HL-60 (cell line): ENCODE measurements at regions not wholly inside any gene's neighbourhood (a gene's known extent, or its start where the extent isn't known, plus 50 kb on each side); places are given as distances from the start of the nearest gene placed in this dataset.

Source experiments
- DNase-seq, 2 experiments: peaks; one replicate each; pipeline ENCODE4 v3.0.0-alpha.2; 2010 to 2020; ENCODE audit warnings: low read depth in 1 of 2, low spot score in 1 of 2
- H3K27ac ChIP-seq: fragments of 250-450 bp; sonication (Bioruptor Pico); replicated peaks from 2 replicates; pipeline ENCODE4 v1.5.1; 2020; ENCODE audit warnings: mild to moderate bottlenecking, moderate library complexity
- H3K27me3 ChIP-seq: fragments of 250-450 bp; sonication (Bioruptor Pico); 2 replicates; pipeline ENCODE4 v1.5.1; 2021; ENCODE audit warnings: mild to moderate bottlenecking, moderate library complexity; ENCODE audit not compliant: insufficient read depth, poor library complexity, severe bottlenecking
- H3K4me3 ChIP-seq: replicated peaks from 2 replicates; pipeline ENCODE4 v1.5.1; 2011; ENCODE audit warnings: mild to moderate bottlenecking, control low read depth, low read length; ENCODE audit not compliant: insufficient read depth
- GABPA ChIP-seq: IDR thresholded peaks from 2 replicates; pipeline ENCODE4 v1.6.1; 2012; ENCODE audit warnings: low read depth
- POLR2AphosphoS5 ChIP-seq: IDR thresholded peaks from 2 replicates; pipeline ENCODE4 v1.6.1; 2012; ENCODE audit warnings: low read depth
- SPI1 ChIP-seq: IDR thresholded peaks from 2 replicates; pipeline ENCODE4 v1.6.1; 2012; ENCODE audit warnings: low read depth, mild to moderate bottlenecking, borderline replicate concordance
- TF ChIP-seq, protein P1 (sequence below): IDR thresholded peaks from 2 replicates; pipeline ENCODE4 v1.6.1; 2012; ENCODE audit warnings: low read depth; ENCODE audit not compliant: insufficient replicate concordance
- TF ChIP-seq, protein P2 (sequence below): IDR thresholded peaks from one replicate; pipeline ENCODE4 v1.5.1; 2011; ENCODE audit warnings: low read length, control low read depth, inconsistent platforms; ENCODE audit not compliant: insufficient read depth

DNA sequence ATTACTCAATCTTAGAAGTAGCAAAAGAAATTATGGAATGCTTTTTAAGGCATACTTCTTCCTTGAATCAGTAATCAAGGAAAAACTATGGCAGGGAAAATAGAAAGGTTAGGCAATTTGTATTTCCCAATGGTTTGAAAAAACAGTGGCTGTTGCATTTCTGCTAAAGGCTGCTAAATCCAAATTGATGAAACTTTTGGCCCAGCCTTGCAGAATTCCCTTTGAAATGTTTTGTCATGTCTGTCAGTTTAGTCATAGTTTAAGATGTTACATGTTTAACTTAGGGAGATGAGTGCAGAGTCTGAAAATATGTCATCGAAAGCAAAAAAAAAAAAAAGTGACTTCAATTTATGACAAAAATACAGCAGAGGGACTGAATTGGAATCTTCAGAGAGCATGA lies 878.9 kb upstream of the WWC1 start:
- H3K27ac ChIP-seq, result no peak overlapping the region
- DNase-seq, result no peak
- H3K4me3 ChIP-seq, result no peak overlapping the region
- TF ChIP-seq POLR2AphosphoS5 (no peak), SPI1 (no peak), GABPA (no peak)
- TF ChIP-seq, protein P1, sequence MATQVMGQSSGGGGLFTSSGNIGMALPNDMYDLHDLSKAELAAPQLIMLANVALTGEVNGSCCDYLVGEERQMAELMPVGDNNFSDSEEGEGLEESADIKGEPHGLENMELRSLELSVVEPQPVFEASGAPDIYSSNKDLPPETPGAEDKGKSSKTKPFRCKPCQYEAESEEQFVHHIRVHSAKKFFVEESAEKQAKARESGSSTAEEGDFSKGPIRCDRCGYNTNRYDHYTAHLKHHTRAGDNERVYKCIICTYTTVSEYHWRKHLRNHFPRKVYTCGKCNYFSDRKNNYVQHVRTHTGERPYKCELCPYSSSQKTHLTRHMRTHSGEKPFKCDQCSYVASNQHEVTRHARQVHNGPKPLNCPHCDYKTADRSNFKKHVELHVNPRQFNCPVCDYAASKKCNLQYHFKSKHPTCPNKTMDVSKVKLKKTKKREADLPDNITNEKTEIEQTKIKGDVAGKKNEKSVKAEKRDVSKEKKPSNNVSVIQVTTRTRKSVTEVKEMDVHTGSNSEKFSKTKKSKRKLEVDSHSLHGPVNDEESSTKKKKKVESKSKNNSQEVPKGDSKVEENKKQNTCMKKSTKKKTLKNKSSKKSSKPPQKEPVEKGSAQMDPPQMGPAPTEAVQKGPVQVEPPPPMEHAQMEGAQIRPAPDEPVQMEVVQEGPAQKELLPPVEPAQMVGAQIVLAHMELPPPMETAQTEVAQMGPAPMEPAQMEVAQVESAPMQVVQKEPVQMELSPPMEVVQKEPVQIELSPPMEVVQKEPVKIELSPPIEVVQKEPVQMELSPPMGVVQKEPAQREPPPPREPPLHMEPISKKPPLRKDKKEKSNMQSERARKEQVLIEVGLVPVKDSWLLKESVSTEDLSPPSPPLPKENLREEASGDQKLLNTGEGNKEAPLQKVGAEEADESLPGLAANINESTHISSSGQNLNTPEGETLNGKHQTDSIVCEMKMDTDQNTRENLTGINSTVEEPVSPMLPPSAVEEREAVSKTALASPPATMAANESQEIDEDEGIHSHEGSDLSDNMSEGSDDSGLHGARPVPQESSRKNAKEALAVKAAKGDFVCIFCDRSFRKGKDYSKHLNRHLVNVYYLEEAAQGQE, result no peak
- TF ChIP-seq, protein P2, sequence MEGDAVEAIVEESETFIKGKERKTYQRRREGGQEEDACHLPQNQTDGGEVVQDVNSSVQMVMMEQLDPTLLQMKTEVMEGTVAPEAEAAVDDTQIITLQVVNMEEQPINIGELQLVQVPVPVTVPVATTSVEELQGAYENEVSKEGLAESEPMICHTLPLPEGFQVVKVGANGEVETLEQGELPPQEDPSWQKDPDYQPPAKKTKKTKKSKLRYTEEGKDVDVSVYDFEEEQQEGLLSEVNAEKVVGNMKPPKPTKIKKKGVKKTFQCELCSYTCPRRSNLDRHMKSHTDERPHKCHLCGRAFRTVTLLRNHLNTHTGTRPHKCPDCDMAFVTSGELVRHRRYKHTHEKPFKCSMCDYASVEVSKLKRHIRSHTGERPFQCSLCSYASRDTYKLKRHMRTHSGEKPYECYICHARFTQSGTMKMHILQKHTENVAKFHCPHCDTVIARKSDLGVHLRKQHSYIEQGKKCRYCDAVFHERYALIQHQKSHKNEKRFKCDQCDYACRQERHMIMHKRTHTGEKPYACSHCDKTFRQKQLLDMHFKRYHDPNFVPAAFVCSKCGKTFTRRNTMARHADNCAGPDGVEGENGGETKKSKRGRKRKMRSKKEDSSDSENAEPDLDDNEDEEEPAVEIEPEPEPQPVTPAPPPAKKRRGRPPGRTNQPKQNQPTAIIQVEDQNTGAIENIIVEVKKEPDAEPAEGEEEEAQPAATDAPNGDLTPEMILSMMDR, result no peak
- H3K27me3 ChIP-seq, result no peaks in the 10 kb centered on the region

DNA sequence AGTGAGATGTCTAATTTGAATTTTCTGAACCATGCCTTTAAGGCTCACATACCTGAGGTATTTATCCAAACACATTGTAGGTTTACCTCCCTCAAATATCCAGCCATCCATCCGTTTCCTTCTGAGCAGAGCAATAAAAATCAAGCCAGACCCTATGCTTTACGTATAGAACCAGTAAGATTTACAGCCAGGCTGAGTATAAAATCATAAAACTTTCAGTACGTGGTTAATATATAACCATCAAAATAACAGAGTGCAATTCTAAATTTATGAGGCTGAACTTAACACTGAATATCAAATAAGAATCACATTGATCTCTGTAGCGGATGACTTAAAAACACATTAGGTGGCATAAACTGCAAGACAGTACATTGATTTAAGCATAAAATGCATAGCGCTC lies 877.9 kb upstream of the WWC1 start:
- no peak for DNase-seq
- TF ChIP-seq POLR2AphosphoS5, result no peak
- no peak for TF ChIP-seq GABPA
- TF ChIP-seq, protein P1, result no peak
- no peak for TF ChIP-seq SPI1
- TF ChIP-seq, protein P2, result no peak
- Histone ChIP-seq H3K27me3 (no peaks in the 10 kb centered on the region), H3K4me3 (no peak overlapping the region), H3K27ac (no peak overlapping the region)

DNA sequence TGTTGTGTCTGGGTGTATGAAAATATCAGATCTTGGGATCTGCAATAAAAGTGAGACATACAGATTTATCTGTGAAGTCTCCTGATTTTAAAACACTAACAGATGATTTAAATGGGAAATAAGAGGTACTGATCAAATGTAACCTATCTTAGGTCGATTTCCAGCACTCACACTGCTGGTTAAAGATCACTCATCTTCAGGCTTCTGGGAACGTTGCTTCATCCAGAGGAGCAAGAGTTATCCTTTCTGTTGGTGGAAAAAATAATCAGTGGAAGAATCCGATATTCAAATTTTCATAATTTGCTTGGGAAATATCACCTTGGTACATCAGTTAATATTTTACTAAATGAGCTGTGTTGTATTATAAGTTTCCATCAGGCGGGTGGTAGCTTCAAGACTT lies 876.8 kb upstream of the WWC1 start:
- no peaks in the 10 kb centered on the region for H3K27me3 ChIP-seq
- TF ChIP-seq, protein P2, result no peak
- no peak for DNase-seq
- no peak overlapping the region for H3K4me3 ChIP-seq
- no peak overlapping the region for H3K27ac ChIP-seq

DNA sequence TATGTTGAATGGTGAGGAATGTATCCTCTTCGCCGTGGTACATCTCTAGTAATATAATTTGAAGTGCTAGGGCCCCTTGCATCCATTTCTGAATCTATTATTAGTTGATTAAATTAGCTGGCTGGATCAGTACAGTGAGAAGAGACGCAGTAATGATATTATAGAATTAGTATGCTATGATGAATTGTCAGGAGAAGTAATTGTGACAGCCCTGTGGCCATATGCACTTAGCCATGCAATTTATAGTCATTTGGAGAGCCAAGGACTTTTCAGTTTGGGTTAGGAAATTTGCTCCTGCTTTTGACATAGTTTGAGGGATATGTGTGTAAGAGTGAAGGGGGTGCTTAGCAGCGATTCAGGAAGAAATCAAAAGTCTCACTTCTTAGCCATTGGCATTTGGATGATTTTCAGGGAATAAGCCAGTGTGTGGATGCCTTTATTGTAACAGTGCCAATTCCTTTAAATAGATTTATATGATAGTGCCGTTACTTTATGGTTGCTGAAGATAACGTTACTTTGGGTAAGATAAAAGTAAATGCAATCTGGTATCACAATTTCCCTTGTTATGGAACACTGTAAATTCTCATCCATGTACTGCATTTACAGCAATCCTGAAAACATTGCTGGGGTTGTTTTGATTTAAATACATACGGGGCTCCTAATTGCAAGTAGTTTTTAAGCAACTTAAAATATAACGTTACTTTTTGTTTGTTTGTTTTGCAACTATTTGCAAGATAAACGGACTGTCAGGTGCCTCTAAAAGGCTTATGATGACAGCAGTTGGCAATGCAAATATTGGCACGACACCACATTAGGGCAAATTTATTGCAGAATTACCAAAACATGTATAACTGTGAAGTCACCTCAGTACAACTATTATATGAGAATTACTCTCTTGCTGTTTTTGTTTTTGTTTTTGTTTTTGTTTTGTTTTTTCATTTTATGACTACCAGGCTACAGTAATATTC lies 875.4 kb upstream of the WWC1 start:
- no peak for DNase-seq
- Histone ChIP-seq H3K27ac (no peak overlapping the region), H3K4me3 (no peak overlapping the region)

More for the DNA sequence above, 875.4 kb upstream of the WWC1 start:
- no peaks in the 10 kb centered on the region for H3K27me3 ChIP-seq
- TF ChIP-seq GABPA (no peak), POLR2AphosphoS5 (no peak), SPI1 (no peak)
- TF ChIP-seq, protein P1, result no peak
- TF ChIP-seq, protein P2, result no peak
